ENCODE measurements at regions not wholly inside any gene's neighbourhood (a gene's known extent, or its start where the extent isn't known, plus 50 kb on each side); places are given as distances from the start of the nearest gene placed in this dataset.

DNA sequence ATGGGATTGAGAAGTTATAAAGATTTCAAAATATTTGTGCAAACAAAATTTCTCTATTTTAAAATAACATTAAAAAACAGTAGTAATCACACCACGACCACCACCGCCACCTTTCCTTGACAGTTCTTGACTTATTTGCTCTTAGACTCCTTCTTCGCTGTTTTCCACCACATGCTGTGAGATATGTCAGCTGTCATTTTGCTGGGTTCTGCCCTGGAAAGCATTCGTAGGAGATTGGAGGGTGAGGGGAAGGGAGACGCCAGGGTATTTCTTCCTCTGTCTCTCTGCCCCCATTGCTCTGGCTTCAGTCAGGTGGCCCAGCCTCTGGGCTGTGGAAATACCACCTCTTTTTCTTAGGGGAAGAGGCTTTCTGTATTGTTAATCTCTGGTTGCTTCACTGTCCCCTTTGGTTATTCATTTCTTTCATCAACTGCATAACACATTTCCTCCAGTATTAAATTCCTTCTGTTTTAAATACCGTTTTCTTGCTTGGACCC is 186.2 kb downstream of the NEDD1 start:
- no peak for DNase-seq (ENCODE audit: low read depth in 2 of 2)

DNA sequence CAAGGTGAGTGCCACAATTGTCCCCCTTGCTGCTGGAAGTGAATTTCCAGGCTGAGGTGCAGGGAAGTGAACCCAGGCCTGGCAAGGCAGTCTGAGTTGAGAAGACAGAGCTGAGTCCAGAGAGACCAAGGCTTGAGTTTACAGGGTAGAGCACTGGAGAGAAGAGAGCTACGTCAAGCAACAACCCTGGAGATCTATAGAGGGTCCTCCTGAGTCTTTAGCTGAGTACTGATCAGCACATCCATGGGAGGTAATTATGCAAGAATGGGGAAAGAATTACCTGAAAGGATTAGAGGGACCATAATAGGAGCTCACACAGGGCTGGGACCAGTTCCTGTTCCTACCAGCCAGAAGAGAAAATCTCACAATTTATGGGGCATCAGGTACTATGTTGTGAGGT is 190.7 kb downstream of the NEDD1 start:
- DNase-seq (ENCODE audit: low read depth in 2 of 2): no peak

DNA sequence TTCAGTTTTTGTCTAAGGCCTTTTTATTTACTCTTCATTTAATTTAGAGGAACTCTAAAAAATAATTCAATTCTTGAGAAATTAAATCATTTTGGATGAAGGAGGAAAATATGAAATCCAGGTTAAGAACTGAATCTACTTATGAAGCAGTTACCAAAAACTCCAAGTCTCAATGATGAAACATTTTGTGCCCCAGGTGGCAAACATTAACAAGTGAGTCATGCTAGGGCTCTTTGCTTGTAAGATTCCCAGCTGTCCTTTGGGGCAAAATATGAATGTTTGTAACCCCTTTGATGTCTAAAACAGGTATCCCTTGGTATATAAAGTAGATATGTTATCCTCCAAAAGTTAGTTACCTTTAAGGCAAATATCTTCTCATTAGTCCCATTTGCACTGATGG is 202.4 kb downstream of the NEDD1 start:
- DNase-seq (ENCODE audit: low read depth in 2 of 2): no peak

DNA sequence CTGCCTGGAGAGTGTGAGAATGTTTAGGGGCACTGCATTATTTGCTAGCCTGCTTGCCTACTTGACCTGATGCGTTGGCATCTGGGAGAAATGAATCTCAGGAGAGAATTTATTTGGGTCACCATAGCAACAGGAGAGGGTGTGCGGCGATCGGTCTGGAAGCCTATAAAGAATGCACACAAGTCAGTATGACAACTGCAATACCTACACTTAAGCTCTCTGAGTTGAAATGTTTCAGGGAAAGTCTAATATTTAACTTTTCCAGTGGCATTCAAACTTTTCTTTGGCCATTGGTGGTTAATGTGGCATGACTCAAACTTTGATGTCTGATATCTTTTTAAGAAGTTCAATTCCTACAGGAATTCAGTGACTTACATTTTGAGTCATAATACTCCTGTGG is 205.1 kb downstream of the NEDD1 start:
- no peak for DNase-seq (ENCODE audit: low read depth in 2 of 2)

DNA sequence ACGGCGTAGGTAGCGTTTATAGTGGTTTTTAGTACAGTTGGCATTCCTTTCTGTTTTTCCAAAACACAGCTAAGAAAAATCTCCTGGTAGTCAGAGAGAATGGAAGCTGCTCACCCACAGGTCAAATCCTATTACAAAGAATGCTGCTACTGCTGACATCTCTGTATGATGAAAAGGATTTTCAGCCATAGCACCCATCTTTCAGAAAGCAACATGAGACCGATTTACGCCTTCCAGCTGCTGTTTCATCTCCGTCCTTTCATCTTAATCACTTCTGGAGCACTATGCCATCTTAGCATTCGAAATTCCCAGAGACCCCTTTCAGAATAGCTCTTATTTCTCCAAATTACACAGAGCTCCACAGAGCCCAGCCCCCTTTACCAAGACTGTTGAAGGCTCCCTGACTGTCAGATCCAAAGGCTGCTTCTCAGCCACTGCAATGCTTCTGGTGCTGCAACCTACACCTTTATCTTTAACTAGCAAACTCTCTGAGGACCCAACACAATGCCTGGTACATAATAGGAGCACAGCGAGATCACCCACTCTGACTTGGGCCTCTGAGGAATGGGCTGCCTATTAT is 211.8 kb downstream of the NEDD1 start:
- no peak for DNase-seq (ENCODE audit: low read depth in 2 of 2)

DNA sequence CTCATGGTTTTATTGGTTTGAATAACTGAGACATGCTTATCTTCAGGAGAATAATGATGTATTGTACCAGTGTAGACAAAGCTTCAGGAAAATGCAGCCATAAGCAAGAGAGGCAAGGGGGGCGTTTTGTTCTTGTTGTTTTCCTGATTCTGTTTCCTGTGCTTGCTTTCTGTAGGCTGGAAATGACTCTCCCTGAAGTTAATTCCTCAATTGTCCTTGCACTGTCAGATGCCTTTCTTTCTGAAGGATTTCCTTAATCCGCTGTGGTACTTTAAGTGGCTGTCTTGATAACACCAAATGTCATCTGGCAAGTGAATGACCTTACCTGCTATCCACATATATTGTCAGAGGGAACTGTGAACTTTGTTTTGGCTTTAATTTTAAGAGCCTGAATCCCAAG is 220.0 kb downstream of the NEDD1 start:
- peak in 1 of 2 donors; percentile 12 for DNase-seq (ENCODE audit: low read depth in 2 of 2)

DNA sequence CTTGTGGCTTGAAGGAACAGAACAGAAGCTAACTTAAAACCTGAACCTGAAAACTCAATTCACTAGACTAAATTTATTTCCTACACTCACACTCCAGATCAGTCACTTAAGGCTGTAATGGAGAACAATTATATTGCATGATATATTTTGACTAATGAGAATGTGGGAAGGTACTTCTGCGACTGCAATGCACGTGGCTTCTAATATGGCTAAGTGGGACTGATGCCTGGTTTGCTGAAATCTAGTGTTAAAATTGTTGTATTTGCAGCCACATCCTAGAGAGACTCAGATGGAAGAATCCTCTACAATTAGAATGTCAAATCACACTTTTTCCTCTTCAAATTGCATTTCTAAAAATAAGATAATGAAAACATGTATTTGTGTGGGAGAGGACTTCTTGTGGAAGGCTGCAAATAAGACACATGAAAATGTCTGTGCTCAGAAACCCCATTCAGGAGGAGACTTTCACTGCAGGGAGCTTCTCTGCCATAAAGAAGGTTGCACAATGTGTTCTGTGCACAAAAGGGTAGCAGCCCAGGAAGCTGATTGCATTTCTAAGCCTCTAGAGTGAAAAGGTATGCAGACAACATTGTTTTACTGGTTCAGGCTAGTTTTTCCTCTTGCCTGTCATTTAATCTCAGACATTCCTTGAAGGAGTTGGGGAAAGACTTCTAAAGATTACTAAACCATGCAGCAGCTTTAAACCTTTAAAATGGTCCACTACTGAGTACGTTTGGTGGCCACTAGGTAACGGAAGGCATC is 224.3 kb downstream of the NEDD1 start:
- DNase-seq (ENCODE audit: low read depth in 2 of 2): no peak

DNA sequence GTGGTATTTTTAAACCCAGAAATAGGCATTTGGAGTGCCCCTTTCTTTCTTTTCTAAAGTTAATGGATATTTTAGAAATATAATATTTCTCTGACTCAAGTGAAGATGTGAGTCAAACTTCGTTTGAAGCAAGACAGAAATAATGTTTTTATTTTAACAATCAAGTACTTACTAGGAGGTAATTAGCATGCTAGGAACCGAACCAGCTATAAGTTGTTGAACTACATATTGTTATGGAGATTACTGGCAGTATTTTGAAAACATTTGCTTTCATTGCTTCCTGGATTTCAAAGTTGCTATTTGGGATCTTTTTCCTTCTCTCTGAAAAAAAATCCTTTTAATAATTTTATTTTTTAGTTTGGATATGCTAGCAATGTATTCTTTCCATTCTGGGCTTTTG is 225.2 kb downstream of the NEDD1 start:
- no peak for DNase-seq (ENCODE audit: low read depth in 2 of 2)

DNA sequence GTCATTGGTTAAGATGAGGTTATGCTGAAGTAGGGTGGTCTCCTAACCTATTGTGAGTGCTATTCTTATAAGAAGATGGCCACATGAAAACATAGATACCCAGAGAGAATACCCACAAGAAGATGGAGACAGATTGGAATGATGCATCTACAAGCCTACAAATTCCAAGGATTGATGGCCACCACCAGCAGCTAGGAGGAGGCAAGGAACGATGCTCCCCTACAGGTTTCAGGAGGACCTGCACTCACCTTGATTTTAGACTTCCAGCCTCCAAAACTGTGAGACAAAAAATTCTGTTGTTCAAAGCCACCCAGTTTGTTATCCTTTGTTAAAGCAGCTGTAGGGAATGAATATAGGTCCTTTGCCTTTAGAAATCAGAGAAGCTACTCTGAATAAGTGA is 227.4 kb downstream of the NEDD1 start:
- DNase-seq (ENCODE audit: low read depth in 2 of 2): no peak

DNA sequence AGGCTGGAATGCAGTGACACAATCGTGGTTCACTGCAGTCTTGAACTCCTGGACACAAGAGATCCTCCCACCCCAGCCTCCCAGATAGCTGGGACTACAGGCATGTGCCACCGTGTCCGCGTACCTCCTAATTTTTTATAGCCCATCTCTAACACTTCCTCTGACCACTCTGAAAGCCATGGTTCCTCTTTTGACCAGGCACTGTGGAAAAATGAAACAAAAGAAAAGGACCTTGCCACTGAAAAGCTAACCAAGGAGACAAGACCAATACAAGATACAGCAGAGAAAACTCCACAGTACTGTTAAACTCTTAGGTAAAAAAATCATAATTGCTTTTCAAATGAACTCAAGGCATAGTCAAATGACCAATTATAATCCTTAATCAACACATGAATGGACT is 233.3 kb downstream of the NEDD1 start:
- DNase-seq (ENCODE audit: low read depth in 2 of 2): no peak

DNA sequence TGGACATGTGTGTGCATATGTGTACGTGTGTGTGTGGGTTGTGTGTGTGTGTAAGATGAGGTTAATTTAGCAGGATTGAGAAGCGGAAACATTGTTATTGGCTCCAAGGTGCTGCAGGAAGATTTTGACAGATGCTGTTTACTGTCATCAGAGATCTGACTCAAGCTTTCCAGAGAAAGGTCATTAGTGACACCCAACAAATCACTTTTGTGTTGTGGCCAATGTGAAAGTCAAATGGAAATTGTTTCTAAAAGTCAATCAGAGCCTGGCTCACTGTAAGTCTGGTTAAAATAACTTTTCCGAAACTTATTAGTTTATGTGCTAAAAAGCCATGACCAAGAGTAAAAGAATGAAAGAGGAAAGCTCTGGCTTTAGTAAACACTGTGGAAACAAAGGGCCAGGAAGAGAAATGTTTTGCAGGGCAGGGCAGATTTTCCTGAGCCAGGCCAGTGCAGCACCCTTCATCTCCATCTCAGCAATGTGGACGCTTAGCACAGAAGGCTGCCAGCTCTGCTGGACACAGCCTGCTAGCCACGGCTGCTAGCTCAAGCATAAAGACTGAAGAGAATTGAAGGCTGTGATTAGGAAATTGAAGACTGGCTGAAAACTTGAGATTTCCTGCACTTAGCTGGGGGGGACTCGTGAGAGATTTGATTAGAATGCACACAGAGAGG is 235.8 kb downstream of the NEDD1 start:
- DNase-seq (ENCODE audit: low read depth in 2 of 2): peak; percentile 87 to 94

DNA sequence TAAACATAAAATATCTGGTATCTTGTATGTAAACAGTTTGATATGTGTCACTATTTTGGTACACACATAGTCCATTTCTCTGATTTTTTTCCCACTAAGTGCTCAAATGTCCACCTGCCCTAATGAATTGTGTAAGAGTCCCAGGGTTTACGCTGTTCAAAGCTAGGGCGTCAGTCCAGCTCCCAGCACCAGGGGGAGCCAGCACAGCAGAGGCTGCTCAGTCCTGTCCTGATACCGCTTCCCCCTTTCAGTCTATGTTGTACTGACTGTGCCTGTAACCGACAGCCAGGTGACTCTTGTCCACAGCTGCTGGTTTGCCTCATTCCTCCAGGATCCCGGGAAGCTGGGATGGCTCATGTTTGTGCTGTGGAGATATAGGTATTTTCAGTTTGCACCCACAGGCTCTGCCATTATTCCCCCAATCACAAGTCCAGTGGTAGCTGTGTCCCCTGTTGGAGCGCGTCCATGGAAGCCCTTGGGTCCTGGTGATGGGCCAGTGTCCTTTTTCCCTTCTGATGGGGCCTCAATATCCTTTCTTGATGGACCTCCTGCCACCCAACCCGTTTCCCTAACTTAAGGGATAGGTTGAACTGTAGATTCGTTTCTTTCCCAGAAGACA is 242.0 kb downstream of the NEDD1 start:
- peak in 1 of 2 donors; percentile 40 for DNase-seq (ENCODE audit: low read depth in 2 of 2)

DNA sequence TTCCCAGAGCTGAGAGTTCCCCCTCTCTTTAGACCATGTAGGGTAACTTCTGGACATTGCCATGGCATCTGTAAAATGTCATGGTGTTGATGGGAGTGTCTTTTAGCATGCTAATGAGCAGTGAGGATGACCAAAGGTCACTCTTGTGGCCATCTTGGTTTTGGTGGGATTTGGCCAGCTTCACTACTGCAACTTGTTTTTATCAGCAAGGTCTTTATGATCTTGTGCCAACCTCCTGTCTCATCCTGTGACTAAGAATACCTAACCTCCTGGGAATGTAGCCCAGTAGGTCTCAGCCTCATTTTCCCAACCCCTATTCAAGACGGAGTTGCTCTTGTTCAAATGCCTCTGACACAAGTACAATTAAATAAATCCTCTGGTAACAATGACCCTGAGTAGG is 244.4 kb downstream of the NEDD1 start:
- DNase-seq (ENCODE audit: low read depth in 2 of 2): no peak

DNA sequence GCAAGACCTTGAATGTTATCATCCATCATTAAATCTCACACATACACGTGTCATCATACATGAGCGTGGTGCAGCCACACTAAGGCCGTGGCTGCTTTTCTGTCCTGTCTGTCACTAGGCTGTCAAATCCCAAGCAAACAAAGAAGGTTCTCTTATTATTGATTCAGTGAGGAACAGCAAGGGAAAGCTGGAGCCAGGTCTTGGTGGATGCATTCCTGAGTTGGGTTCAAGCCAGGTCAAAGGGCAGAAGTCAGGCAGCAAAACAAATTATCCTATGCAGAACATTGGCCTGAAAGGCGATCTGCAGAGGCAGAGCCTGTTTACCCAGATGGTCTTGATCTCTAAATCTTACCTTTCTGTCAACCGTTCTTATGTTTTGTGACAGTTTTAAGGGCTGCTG is 252.3 kb downstream of the NEDD1 start:
- no peak for DNase-seq (ENCODE audit: low read depth in 2 of 2)

DNA sequence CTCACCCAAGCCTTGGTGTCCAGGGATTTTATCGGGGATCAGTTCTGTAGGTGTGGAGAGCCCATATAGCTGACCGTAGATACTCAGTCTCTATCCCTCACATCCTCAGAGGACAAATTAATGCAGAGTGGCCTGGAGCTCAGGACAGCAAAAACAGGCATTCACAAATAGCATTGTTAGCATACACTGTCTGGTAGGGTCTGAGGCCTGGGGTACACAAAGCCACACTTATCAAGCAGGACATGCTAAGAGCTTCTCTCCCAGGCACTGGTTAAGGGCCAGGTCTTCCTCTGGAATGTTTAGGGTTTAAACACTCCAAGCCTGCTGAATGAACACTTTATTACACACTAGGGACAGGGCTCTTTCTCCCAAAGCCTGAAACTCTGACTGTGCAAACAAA is 253.2 kb downstream of the NEDD1 start:
- DNase-seq (ENCODE audit: low read depth in 2 of 2): no peak

DNA sequence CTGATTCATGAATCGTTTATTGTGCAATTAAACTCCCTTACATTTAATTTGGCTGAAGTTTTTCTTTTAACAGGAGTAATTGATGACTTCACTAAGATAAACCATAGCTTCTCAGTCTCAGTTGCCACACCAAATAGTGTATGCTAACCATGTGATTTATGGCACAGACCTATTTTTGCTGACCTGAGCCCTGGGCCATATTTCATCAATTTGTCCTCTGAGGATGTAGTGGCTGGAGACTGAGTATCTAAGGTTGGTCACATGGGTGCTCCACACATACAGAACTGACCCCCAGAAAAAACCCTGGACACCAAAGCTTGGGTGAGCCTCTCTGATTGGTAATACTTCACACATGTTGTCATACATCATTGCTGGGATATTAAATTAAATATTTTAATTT is 255.1 kb downstream of the NEDD1 start:
- no peak for DNase-seq (ENCODE audit: low read depth in 2 of 2)

DNA sequence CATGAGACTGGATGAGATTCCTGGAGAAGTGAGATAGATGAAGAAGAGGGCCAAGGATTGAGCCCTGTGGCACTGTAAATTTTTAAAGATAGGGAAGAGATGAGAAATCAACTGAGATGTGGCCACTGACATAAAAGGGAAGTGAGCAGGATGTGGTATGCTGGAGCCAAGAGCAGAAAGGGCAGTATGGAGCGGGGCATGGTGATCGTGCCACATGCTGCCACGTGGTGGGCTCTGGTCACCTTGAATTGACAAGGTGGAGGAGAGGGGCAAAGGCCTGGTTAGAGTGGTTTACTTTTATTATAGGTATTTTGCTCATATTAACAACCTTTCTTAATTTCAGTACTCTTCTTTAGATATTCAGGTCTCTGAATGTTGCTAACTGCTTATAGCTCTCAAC is 257.9 kb downstream of the NEDD1 start:
- DNase-seq (ENCODE audit: low read depth in 2 of 2): no peak

DNA sequence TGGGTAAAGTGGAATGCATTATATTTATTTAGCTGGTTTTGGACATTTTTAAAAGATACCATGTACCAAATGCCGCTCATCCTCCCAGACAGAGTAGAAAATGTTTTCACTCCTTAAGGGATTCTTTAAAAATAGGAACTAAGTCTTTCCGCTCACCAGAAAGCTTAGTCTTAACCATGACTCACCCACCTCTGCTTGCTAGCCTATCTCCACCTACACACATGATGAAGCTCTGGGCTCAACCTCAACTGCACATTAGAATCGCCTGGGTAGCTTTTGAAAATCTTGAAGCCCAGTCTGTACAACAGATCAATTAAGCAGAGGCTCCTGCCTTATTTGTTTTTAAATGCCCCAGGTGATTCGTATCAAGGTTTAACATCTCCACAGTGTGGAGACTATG is 260.5 kb downstream of the NEDD1 start:
- no peak for DNase-seq (ENCODE audit: low read depth in 2 of 2)

DNA sequence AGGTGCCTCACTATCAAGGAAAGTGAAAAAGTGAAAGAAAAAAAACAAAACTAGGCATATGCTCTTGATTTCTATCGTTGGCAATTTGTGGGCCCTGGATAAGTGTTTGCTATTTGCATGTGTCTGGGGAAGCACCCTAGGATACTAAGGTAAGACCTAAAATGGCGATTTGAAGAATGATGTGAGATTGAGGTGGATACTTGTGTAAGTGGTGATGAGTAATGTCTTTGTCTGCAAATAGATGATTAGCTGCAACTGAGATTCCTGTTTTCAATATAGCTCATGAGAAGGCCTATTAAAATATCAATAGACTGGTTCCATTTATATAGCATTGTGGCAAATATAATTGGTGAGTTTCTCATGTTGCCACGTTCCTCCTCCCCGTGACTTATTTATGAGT is 261.7 kb downstream of the NEDD1 start:
- no peak for DNase-seq (ENCODE audit: low read depth in 2 of 2)

DNA sequence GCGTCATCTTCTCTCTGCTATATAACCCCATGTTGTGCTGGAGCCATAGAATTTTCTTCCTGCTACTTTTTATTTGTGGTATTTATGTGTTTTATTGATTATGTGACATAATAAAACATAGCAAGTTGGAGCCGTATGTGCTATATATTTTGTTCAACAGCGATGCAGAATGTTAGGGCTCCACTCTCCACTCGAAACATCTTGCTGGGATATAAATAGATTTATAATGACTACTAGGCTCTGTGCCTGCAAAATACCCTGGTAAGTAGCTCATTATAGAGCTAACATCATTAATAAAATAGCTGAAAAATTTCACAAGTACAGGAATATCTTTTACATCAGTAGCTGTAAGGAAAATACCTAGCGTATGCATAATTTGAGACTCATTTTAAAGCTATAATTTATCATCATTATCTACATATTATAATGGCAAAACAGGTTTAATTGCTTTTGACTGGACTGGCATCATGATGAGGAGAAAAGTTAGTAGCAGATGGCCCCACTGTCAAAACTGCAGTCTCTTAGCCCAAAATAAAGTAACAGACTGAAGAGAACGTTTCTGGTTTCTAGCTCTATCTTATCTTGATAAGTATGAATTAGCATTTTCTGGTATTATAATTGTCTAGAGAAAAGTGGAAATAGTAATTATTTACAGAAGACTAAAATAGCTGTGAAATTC is 263.0 kb downstream of the NEDD1 start:
- DNase-seq (ENCODE audit: low read depth in 2 of 2): no peak

DNA sequence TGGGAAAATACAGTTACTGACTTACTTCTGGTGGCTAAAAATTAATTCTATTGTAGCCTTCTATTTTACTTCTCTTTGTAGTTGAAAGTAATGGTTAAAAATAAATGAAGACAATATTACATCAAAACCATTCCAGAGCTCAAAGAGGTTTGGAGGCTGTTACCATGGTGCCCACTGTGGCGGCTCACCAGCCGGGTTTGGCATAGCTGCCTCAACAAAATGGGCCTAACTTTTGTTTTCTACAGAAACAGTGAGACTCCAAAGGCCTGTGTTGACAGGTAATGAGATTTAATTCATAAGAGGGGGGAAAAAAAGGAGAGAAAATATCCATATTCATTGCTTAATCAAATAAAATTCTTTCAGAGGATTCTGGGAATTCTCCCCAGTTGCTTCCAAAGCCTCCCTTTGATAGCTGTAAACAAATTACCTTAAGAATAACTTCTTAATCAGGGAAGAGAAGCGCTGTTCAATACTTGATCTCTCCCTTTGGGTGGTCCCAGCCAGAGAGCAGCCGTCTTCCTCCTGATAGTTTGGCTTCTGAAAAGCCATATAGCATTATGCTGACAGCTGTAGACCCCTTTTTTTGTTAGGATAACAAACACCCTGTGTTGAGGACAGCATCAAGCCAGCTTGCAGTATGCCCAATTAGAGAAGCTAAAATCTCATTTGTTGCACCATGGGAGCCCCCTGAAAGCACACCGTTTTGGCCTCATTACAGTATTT is 266.8 kb downstream of the NEDD1 start:
- DNase-seq (ENCODE audit: low read depth in 2 of 2): no peak
